ENCODE measurements at regions not wholly inside any gene's neighbourhood (a gene's known extent, or its start where the extent isn't known, plus 50 kb on each side); places are given as distances from the start of the nearest gene placed in this dataset.

DNA sequence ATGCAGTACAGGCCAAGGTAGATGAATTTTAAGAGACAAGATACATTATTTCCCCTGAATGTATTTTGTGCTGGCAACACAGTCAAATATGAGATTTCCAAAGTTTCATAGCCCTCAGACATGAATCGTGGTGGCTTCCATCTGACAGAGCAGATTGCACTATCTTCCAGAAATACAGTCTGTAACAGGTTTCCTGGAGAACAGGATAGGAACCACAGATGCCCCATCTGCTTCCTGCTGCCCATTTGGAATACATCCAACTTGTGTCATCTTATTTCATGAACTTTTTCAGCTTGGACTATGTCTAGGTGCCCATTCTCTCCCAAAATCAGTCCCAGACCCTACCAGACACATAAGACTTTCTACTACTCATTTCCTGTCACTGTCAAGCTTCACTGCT lies 426.0 kb downstream of the KIF16B start:
- CTCF ChIA-PET (ENCODE audit: low intra/inter-chr PET ratio): no interaction called here
- ATAC-seq (no peak), FAIRE-seq (no peak), DNase-seq (ENCODE audit: extremely low read depth in 1 of 4, low spot score in 3 of 4) (no peak)
- in situ Hi-C loops (cut with MboI) (no loop called here), intact Hi-C loops (cut with micrococcal nuclease) (no loop called here)
- H3K79me2 ChIP-seq (ENCODE audit: control insufficient read depth, insufficient read depth, low read length): no peaks in the 10 kb centered on the region
- no peak overlapping the region for H2AFZ ChIP-seq (ENCODE audit: low read depth, low read length)
- H3K9ac ChIP-seq (ENCODE audit: insufficient read depth in 1 of 2, low read depth in 2 of 2, low read length in 2 of 2): no peak overlapping the region
- POLR2A ChIA-PET: no interaction called here
- H3K9me1 ChIP-seq (ENCODE audit: control insufficient read depth, insufficient read depth, low read length): no peaks in the 10 kb centered on the region
- H3K4me2 ChIP-seq (ENCODE audit: insufficient read depth, low read length): no peak overlapping the region
- no peaks in the 10 kb centered on the region for H3K36me3 ChIP-seq (ENCODE audit: control insufficient read depth, insufficient read depth, low read length)
- no peak overlapping the region for H3K27ac ChIP-seq (ENCODE audit: extremely low read depth, low read depth, low read length)
- no peaks in the 10 kb centered on the region for H3K9me3 ChIP-seq (replicated peaks; ENCODE audit: control insufficient read depth, insufficient read depth, low read depth, low read length)
- BruUV-seq (replicated peaks): no TSS peak
- no peaks in the 10 kb centered on the region for H3K4me1 ChIP-seq (replicated peaks in 1 of 2; ENCODE audit: control insufficient read depth in 2 of 2, insufficient read depth in 2 of 2, low read length in 2 of 2)
- 0% methylated on average over 1 of the region's 1 CpG for WGBS (ENCODE audit: insufficient coverage, low coverage, missing lambda C conversion rate)
- H3K4me3 ChIP-seq: no peak overlapping the region
- no peak for TF ChIP-seq ZNF347 (CRISPR knock-in tag; IDR thresholded peaks at IDR 0.05; ENCODE audit: low read depth)
- TF ChIP-seq ELF1 (tag; IDR thresholded peaks at IDR 0.05): no peak
- no peak for TF ChIP-seq RBM15 (IDR thresholded peaks at IDR 0.05; ENCODE audit: insufficient read depth, low read length)
- no peak for TF ChIP-seq CBFB (CRISPR knock-in tag; IDR thresholded peaks at IDR 0.05)
- TF ChIP-seq POLR2A (conservative IDR thresholded peaks at IDR 0.05): no peak
- TF ChIP-seq TAF1 (IDR thresholded peaks at IDR 0.05; ENCODE audit: control insufficient read depth, extremely low read depth, insufficient read depth, low read length, severe bottlenecking): no peak
- TF ChIP-seq ZNF584 (CRISPR knock-in tag; IDR thresholded peaks at IDR 0.05; ENCODE audit: low read depth): no peak
- no peak for TF ChIP-seq TAL1 (IDR thresholded peaks at IDR 0.05)
- TF ChIP-seq, protein P1, sequence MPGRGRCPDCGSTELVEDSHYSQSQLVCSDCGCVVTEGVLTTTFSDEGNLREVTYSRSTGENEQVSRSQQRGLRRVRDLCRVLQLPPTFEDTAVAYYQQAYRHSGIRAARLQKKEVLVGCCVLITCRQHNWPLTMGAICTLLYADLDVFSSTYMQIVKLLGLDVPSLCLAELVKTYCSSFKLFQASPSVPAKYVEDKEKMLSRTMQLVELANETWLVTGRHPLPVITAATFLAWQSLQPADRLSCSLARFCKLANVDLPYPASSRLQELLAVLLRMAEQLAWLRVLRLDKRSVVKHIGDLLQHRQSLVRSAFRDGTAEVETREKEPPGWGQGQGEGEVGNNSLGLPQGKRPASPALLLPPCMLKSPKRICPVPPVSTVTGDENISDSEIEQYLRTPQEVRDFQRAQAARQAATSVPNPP (IDR thresholded peaks at IDR 0.05; ENCODE audit: borderline replicate concordance, insufficient read depth, insufficient read length): no peak
- no peak for TF ChIP-seq RBM25 (IDR thresholded peaks at IDR 0.05; ENCODE audit: low read depth, low read length, severe bottlenecking)
- TF ChIP-seq, protein P2, sequence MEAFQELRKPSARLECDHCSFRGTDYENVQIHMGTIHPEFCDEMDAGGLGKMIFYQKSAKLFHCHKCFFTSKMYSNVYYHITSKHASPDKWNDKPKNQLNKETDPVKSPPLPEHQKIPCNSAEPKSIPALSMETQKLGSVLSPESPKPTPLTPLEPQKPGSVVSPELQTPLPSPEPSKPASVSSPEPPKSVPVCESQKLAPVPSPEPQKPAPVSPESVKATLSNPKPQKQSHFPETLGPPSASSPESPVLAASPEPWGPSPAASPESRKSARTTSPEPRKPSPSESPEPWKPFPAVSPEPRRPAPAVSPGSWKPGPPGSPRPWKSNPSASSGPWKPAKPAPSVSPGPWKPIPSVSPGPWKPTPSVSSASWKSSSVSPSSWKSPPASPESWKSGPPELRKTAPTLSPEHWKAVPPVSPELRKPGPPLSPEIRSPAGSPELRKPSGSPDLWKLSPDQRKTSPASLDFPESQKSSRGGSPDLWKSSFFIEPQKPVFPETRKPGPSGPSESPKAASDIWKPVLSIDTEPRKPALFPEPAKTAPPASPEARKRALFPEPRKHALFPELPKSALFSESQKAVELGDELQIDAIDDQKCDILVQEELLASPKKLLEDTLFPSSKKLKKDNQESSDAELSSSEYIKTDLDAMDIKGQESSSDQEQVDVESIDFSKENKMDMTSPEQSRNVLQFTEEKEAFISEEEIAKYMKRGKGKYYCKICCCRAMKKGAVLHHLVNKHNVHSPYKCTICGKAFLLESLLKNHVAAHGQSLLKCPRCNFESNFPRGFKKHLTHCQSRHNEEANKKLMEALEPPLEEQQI (IDR thresholded peaks at IDR 0.05): no peak
- TF ChIP-seq YY1 (IDR thresholded peaks at IDR 0.05; ENCODE audit: borderline replicate concordance in 1 of 3, control insufficient read depth in 1 of 3, extremely low read depth in 1 of 3, insufficient read depth in 3 of 3, insufficient read length in 1 of 3, insufficient replicate concordance in 2 of 3, low read depth in 1 of 3, low read length in 2 of 3): no peak
- TF ChIP-seq PHB (CRISPR knock-in tag; IDR thresholded peaks at IDR 0.05): no peak
- TF ChIP-seq PHB2 (IDR thresholded peaks at IDR 0.05; ENCODE audit: low read depth): no peak
- TF ChIP-seq LCOR (CRISPR knock-in tag; IDR thresholded peaks at IDR 0.05): no peak
- H3K27me3 ChIP-seq (ENCODE audit: control insufficient read depth in 2 of 2, insufficient read depth in 2 of 2, low read length in 2 of 2): no peaks in the 10 kb centered on the region
- no peaks in the 10 kb centered on the region for H4K20me1 ChIP-seq (replicated peaks; ENCODE audit: control insufficient read depth, insufficient read depth, low read length)

All from K562 (cell line).